ENCODE measurements at regions not wholly inside any gene's neighbourhood (a gene's known extent, or its start where the extent isn't known, plus 50 kb on each side); places are given as distances from the start of the nearest gene placed in this dataset.

DNA sequence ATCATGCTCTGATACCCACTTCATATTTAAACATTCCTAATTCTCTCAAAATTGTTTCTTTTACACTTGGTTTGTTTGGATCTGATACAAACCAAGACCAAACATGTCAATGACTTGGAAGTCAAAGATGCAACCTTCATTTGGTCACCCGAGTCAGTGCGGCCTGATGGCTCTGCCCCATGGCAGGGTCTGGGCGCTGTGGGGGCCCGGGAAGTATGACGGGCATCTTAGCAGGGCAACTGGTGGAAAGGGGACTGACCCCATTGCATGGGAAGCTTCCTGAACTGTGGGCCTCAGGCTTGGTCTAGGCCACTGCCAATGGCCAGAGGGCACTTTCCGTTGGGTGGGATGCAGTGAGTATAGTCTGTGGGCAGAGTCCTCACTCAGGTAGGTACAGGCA is 178.0 kb downstream of the KATNIP start:
- no peak for TF ChIP-seq GATA2 (IDR thresholded peaks at IDR 0.05; ENCODE audit: low read depth, low read length)
- no peak for TF ChIP-seq GATA3 (IDR thresholded peaks at IDR 0.05; ENCODE audit: low read depth, low read length)
